H1 (cell line): ENCODE measurements at regions not wholly inside any gene's neighbourhood (a gene's known extent, or its start where the extent isn't known, plus 50 kb on each side); places are given as distances from the start of the nearest gene placed in this dataset.

ENCODE experiments used
- POLR2A ChIP-seq, 2 experiments: IDR thresholded peaks; 1 replicate in 1 of 2; 2 replicates in 1 of 2; pipeline ENCODE4 v1.6.1; 2011; ENCODE audit warnings: low read depth in 2 of 2, low read length in 2 of 2, mild to moderate bottlenecking in 2 of 2; ENCODE audit errors: control extremely low read depth in 1 of 2
- POLR2AphosphoS5 ChIP-seq: IDR thresholded peaks from 2 replicates; pipeline ENCODE4 v1.6.1; 2011; ENCODE audit warnings: low read depth, low read length
- RAD21 ChIP-seq, 2 experiments: IDR thresholded peaks in 1 of 2; conservative IDR thresholded peaks in 1 of 2; 2 replicates each; pipeline ENCODE4 v1.6.1; 2011; ENCODE audit warnings: low read depth in 2 of 2, low read length in 2 of 2, improper control_type of control experiment in 1 of 2, inconsistent platforms in 1 of 2, mild to moderate bottlenecking in 1 of 2, moderate library complexity in 1 of 2
- RNF2 ChIP-seq: fragments of 200-900, 300-1000 bp; sonication (generic); IDR thresholded peaks from 2 replicates; pipeline ENCODE4 v1.7.1; 2016; ENCODE audit warnings: borderline replicate concordance, low read depth, mild to moderate bottlenecking, antibody characterized with exemption, low read length; ENCODE audit not compliant: poor library complexity, severe bottlenecking; ENCODE audit errors: missing control alignments
- SUZ12 ChIP-seq: fragments of 200-600 bp; sonication (generic); IDR thresholded peaks from 2 replicates; pipeline ENCODE4 v1.6.1; 2012; ENCODE audit warnings: mild to moderate bottlenecking, inconsistent platforms, low read length, moderate library complexity, mixed read lengths
- YY1 ChIP-seq: IDR thresholded peaks from 2 replicates; pipeline ENCODE4 v1.6.1; 2011; ENCODE audit warnings: low read depth, mild to moderate bottlenecking, low read length
- TF ChIP-seq, protein P1 (sequence below), 3 experiments: IDR thresholded peaks; 1 replicate in 2 of 3; 2 replicates in 1 of 3; pipeline versions ENCODE4 v1.5.1 to v1.6.1; 2011; ENCODE audit warnings: low read length in 3 of 3, mild to moderate bottlenecking in 3 of 3, inconsistent platforms in 2 of 3, low read depth in 1 of 3, moderate library complexity in 1 of 3; ENCODE audit not compliant: insufficient read depth in 1 of 3; ENCODE audit errors: control extremely low read depth in 1 of 3

DNA sequence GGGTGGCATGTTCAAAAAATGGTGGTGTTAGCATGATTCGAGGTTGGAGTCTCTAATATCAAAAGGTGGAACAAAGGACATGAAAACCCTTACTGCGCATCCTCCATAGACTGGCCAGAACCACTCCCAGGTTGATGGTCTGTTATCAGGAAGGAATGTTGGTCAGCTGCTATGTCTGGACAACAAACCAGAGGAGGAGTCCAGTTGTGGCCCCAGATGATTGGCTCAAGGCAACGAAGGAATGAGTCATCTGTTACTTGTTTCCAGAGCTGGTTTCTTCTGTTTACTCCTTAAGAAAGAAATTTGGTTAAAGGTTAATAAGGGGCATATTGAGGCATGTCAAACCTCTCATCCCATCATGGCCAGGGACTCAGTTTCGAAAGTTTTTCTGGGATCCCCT lies 56.8 kb upstream of the GRIA4 start:
- TF ChIP-seq POLR2AphosphoS5 (no peak), RAD21 (IDR thresholded peaks at IDR 0.05 in 1 of 2, conservative IDR thresholded peaks at IDR 0.05 in 1 of 2; ENCODE audit: low read depth in 2 of 2, low read length in 2 of 2) (no peak), YY1 (no peak), POLR2A (IDR thresholded peaks at IDR 0.05; ENCODE audit: control extremely low read depth in 1 of 2, low read depth in 2 of 2, low read length in 2 of 2) (no peak), RNF2 (no peak), SUZ12 (no peak)
- TF ChIP-seq, protein P1, sequence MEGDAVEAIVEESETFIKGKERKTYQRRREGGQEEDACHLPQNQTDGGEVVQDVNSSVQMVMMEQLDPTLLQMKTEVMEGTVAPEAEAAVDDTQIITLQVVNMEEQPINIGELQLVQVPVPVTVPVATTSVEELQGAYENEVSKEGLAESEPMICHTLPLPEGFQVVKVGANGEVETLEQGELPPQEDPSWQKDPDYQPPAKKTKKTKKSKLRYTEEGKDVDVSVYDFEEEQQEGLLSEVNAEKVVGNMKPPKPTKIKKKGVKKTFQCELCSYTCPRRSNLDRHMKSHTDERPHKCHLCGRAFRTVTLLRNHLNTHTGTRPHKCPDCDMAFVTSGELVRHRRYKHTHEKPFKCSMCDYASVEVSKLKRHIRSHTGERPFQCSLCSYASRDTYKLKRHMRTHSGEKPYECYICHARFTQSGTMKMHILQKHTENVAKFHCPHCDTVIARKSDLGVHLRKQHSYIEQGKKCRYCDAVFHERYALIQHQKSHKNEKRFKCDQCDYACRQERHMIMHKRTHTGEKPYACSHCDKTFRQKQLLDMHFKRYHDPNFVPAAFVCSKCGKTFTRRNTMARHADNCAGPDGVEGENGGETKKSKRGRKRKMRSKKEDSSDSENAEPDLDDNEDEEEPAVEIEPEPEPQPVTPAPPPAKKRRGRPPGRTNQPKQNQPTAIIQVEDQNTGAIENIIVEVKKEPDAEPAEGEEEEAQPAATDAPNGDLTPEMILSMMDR (IDR thresholded peaks at IDR 0.05; ENCODE audit: control extremely low read depth in 1 of 3, insufficient read depth in 1 of 3, low read depth in 1 of 3, low read length in 3 of 3) = no peak
